ENCODE measurements at regions not wholly inside any gene's neighbourhood (a gene's known extent, or its start where the extent isn't known, plus 50 kb on each side); places are given as distances from the start of the nearest gene placed in this dataset.

DNA sequence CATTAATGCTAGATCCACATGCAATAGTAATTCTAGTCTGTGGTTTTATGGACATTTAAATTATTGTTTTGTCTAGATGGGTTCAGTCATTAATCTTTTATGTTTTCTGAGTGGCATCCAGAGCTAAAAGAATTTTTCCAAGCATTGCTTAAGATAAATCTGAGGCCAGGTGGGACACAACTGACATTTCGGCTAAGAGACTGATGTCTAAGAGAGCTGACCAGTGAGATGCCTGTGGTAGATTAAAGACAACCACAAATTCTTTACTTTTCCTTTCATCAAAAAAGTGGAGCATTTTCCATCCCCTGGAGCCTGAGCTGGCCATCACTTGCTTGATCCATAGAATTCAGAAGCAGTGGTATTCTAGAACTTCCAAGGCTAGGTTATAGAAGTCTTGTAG, 182.2 kb downstream of the NRP2 start:
- TF ChIP-seq, protein P1, sequence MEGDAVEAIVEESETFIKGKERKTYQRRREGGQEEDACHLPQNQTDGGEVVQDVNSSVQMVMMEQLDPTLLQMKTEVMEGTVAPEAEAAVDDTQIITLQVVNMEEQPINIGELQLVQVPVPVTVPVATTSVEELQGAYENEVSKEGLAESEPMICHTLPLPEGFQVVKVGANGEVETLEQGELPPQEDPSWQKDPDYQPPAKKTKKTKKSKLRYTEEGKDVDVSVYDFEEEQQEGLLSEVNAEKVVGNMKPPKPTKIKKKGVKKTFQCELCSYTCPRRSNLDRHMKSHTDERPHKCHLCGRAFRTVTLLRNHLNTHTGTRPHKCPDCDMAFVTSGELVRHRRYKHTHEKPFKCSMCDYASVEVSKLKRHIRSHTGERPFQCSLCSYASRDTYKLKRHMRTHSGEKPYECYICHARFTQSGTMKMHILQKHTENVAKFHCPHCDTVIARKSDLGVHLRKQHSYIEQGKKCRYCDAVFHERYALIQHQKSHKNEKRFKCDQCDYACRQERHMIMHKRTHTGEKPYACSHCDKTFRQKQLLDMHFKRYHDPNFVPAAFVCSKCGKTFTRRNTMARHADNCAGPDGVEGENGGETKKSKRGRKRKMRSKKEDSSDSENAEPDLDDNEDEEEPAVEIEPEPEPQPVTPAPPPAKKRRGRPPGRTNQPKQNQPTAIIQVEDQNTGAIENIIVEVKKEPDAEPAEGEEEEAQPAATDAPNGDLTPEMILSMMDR (IDR thresholded peaks at IDR 0.05), result no peak
- no peak for TF ChIP-seq POLR2A (IDR thresholded peaks at IDR 0.05)
